Activated CD8-positive, alpha-beta memory T cell treated with anti-CD3 and anti-CD28 coated beads, Interleukin-2, amount 10 ng/mL, durations not matched to agents 7 days and 5 days (primary cell): ENCODE measurements at regions not wholly inside any gene's neighbourhood (a gene's known extent, or its start where the extent isn't known, plus 50 kb on each side); places are given as distances from the start of the nearest gene placed in this dataset.
"Not testable (repeated sequence)": the region's sequence is repeated elsewhere in the genome, so short reads cannot be mapped to it uniquely, and the experiment has no call there.

Experiments used
- ATAC-seq: fragments of 150-1000 bp; cut with Tn5 transposase; one replicate; pipeline ENCODE4 v1.10.0; 2021; ENCODE audit warnings: moderate library complexity
- CTCF ChIA-PET: fragments of 350-600 bp; sonication (Branson Sonifier 250); formaldehyde crosslinking; loops from one replicate; lab custom pipeline; 2021; ENCODE audit warnings: antibody characterized with exemption; lab: Charles Lee
- DNase-seq: peaks from one replicate; pipeline ENCODE4 v3.0.0-alpha.2; 2020
- H3K27ac Mint-ChIP-seq: one replicate; pipeline ENCODE4 v1.8.0; 2021; ENCODE audit warnings: mild to moderate bottlenecking, mixed read lengths
- H3K27me3 Mint-ChIP-seq: one replicate; pipeline ENCODE4 v1.8.0; 2021; ENCODE audit warnings: mixed read lengths
- H3K36me3 Mint-ChIP-seq: one replicate; pipeline ENCODE4 v1.8.0; 2021; ENCODE audit warnings: mild to moderate bottlenecking, mixed read lengths
- H3K4me1 Mint-ChIP-seq: one replicate; pipeline ENCODE4 v1.8.0; 2021; ENCODE audit warnings: mixed read lengths
- H3K4me3 Mint-ChIP-seq: one replicate; pipeline ENCODE4 v1.8.0; 2021; ENCODE audit warnings: mild to moderate bottlenecking, moderate library complexity, mixed read lengths
- H3K9me3 Mint-ChIP-seq: one replicate; pipeline ENCODE4 v1.8.0; 2022; ENCODE audit warnings: low read depth, mixed read lengths

DNA sequence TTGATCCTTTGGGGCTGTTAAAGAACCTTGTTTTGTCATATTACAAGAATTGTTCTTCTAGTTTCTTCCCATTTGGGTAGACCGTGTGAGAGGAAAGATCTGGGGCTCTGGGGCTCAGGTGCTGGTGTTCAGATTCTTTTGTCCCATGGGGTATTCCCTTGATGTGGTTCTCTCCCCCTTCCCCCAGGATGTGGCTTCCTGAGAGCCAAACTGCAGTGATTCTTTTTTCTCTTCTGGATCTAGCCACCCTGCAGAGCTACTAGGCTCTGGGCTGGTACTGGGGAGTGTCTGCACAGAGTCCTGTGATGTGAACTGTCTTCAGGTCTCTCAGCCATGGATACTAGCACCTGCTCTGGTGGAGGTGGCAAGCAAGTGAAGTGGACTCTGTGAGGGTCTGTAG lies 480.5 kb upstream of the MAN1A1 start:
- CTCF ChIA-PET, result no interaction called here

DNA sequence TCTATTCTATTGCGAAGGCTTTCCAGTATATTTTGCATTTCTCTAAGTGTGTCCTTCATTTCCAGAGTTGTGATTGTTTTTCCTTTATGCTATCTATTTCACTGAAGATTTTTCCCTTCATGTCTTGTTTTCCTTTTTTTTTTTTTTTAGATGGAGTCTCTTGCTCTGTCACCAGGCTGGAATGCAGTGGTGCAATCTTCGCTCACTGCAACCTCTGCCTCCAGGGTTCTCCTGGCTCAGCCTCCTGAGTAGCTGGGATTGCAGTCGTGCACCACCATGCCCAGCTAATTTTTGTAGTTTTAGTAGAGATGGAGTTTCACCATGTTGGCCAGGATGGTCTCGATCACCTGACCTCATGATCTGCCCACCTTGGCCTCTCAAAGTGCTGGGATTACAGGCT lies 479.9 kb upstream of the MAN1A1 start:
- H3K9me3 Mint-ChIP-seq, H3K36me3 Mint-ChIP-seq, H3K27me3 Mint-ChIP-seq, H3K4me3 Mint-ChIP-seq, DNase-seq, CTCF ChIA-PET, H3K27ac Mint-ChIP-seq, H3K4me1 Mint-ChIP-seq, ATAC-seq: not testable (repeated sequence)

More for the DNA sequence above, 480.5 kb upstream of the MAN1A1 start:
- ATAC-seq (no peak), DNase-seq (no peak)
- H3K4me1 Mint-ChIP-seq, result no peaks in the 10 kb centered on the region
- no peak overlapping the region for H3K4me3 Mint-ChIP-seq
- no peak overlapping the region for H3K27ac Mint-ChIP-seq
- H3K36me3 Mint-ChIP-seq, result no peaks in the 10 kb centered on the region
- H3K9me3 Mint-ChIP-seq, result no peaks in the 10 kb centered on the region
- H3K27me3 Mint-ChIP-seq, result peaks cover 5% of the 10 kb centered on the region

DNA sequence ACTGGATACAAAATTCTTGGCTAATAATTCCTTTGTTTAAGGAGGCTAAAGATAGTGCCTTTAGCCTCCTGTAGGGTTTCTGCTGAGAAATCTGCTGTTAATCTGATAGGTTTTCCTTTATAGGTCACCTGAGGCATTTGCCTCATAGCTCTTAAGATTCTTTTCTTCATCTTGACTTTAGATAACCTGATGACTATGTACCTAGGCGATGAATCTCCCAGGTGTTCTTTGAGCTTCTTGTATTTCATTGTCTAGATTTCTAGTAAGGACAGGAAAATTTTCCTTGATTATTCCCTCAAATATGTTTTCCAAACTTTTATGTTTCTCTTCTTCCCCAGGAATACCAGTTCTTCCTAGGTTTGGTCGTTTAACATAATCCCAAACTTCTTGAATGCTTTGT lies 479.4 kb upstream of the MAN1A1 start:
- no peaks in the 10 kb centered on the region for H3K9me3 Mint-ChIP-seq
- no peaks in the 10 kb centered on the region for H3K36me3 Mint-ChIP-seq
- H3K4me3 Mint-ChIP-seq, result no peak overlapping the region
- no peak for DNase-seq
- no peak for ATAC-seq
- no peak overlapping the region for H3K27ac Mint-ChIP-seq
- no peaks in the 10 kb centered on the region for H3K4me1 Mint-ChIP-seq
- CTCF ChIA-PET, result no interaction called here
- peaks cover 8% of the 10 kb centered on the region for H3K27me3 Mint-ChIP-seq

DNA sequence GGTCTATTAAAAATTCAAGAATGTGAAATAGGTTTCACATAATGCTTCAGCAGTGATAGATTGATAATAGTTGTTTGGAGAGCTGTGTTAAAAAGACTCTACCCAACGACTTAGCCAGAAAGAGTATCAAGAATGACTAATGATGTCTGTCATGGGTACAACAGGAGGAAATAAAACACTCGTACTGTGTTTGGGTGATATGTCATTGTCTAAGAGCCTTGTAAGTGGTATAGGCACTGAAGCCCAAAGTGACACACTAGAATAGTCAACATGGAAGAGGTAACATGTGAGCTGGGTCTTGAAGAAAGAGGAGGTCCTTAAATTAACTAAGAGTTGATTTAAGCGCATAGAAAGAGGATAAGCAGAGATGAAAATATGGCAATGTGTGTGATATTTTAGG lies 471.8 kb upstream of the MAN1A1 start:
- Mint-ChIP-seq H3K36me3 (no peaks in the 10 kb centered on the region), H3K27me3 (peaks cover 5% of the 10 kb centered on the region), H3K4me1 (no peaks in the 10 kb centered on the region), H3K9me3 (no peaks in the 10 kb centered on the region), H3K4me3 (no peak overlapping the region), H3K27ac (no peak overlapping the region)
- DNase-seq (no peak), ATAC-seq (no peak)
- CTCF ChIA-PET, result no interaction called here

DNA sequence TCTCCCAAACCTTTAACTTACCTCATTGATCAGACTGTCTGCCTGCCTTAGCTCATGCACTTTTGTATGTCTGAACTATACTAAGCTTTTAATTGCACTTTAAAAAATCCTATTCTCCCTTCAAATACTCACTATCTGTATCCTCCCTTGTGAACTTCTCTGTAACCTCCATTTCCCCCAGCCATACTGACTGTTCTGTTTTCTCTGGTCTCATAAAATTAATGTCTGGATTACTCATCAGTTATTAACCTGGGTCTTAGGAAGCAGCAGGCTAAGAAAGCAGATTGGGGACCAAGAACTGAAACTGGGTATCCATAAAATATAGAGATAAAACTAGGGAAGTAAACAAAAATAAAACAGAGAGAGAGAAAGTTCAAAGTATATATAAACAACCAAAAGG lies 469.3 kb upstream of the MAN1A1 start:
- no peaks in the 10 kb centered on the region for H3K4me1 Mint-ChIP-seq
- no peaks in the 10 kb centered on the region for H3K27me3 Mint-ChIP-seq
- no peak overlapping the region for H3K4me3 Mint-ChIP-seq
- H3K9me3 Mint-ChIP-seq, result no peaks in the 10 kb centered on the region
- CTCF ChIA-PET, result interaction anchor here (1.2 kb wide), 1 partner anchor 19 kb away, joined by 3 read pairs; no protein-coding TSS in a partner anchor
- ATAC-seq, result no peak
- H3K27ac Mint-ChIP-seq, result no peak overlapping the region
- DNase-seq, result no peak
- H3K36me3 Mint-ChIP-seq, result no peaks in the 10 kb centered on the region

DNA sequence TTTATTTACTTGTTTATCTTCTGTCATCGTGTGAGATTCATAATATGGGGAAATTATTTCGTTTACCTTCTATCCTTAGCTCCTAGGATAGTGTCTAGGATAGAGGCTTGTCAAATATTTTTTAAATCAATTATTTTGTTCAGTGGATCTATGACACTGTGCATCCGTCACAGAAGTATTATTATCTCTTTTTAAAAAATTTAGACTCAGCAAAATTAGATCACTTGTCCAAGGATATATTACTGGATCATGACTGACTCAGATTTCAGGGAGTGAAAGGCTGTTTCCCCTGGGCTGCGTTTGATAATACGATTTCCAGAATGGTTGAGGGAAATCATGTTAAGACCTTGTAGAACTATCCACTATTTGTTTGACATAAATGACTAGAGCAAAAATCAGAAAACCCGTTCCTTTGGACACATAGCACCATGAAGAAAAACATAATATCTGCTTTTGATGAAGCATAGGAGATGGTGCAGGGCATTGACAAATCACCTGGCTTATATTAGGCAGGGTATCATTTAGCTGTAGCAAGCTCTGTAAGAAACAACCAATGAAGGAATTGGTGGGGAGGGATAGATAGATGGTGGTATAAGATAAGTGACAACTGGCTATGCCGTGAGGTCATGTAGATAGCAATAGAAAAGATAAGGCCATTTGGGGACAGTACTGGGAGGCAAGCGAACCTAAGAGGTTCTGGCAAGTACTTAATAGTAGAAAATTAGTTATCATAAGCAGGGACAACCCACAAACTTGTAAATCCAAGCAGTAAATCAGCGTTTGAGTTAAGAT lies 465.2 kb upstream of the MAN1A1 start:
- Mint-ChIP-seq H3K36me3 (no peaks in the 10 kb centered on the region), H3K9me3 (no peaks in the 10 kb centered on the region), H3K27ac (no peak overlapping the region), H3K27me3 (no peaks in the 10 kb centered on the region), H3K4me3 (no peak overlapping the region), H3K4me1 (no peaks in the 10 kb centered on the region)
- CTCF ChIA-PET, result no interaction called here
- no peak for ATAC-seq
- DNase-seq, result no peak

DNA sequence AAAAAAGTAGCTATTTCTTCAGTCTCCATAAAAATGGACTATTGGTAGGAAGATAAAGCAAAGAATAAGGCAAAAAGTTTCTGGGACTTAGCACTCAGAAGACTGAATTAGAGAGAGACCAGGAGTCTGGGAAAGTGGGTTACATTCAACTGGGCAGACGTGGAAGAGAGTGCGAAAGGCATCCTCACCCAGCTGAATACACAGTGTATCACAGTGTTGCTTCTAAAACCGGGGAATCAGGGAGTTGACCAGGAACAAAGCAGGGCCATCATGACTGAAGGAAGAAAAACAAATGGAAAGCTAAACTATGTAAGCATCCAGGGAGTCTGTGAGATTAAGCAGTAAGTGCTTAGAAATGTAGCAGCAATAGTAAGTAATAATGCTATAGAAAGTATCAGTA lies 452.9 kb upstream of the MAN1A1 start:
- no peak for ATAC-seq
- CTCF ChIA-PET, result no interaction called here
- H3K9me3 Mint-ChIP-seq, result no peaks in the 10 kb centered on the region
- peaks cover 4% of the 10 kb centered on the region for H3K27me3 Mint-ChIP-seq
- no peaks in the 10 kb centered on the region for H3K4me1 Mint-ChIP-seq
- H3K27ac Mint-ChIP-seq, result no peak overlapping the region
- DNase-seq, result no peak
- H3K4me3 Mint-ChIP-seq, result no peak overlapping the region
- no peaks in the 10 kb centered on the region for H3K36me3 Mint-ChIP-seq

DNA sequence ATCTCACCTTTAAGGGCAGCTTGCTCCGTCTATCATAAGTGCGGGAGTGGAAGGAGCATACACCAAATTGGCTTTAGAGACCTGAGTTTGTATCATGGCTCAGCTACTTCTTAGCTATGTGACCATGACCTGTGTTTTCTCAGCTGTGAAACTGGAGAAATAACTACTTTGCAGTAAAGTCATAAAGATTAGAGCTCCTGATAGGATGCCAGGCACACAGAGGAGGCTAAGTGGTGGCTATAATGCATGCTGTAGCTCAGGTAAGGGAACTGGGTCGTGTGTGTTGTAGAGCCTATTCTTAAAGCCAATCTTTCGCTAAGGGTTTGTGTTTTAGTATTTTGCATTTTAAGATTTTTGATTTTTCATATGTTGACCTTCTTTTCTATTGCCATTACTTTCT lies 451.5 kb upstream of the MAN1A1 start:
- H3K9me3 Mint-ChIP-seq, result no peaks in the 10 kb centered on the region

DNA sequence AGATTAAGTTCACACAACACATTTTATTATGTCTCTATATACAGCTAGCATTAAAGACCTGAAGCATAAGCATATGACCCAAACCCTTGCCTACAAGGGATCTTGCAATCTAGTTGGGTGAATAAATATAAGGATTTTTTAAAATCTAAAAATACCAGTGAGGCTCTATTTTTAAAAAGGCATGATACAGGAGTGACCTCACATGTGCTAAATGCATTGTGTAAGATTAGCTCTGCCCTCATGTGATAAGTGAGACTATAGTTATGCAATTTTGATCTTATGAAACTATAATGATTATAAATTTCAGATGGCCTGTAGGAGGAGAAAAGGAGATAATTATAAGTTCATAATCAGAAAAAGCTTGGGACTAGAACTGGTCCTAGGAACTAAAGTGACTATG lies 451.0 kb upstream of the MAN1A1 start:
- H3K4me1 Mint-ChIP-seq, result no peaks in the 10 kb centered on the region
- no peaks in the 10 kb centered on the region for H3K27me3 Mint-ChIP-seq
- no peak overlapping the region for H3K4me3 Mint-ChIP-seq
- DNase-seq (no peak), ATAC-seq (no peak)
- CTCF ChIA-PET, result no interaction called here
- H3K36me3 Mint-ChIP-seq, result no peaks in the 10 kb centered on the region
- H3K27ac Mint-ChIP-seq, result no peak overlapping the region
- no peaks in the 10 kb centered on the region for H3K9me3 Mint-ChIP-seq

More for the DNA sequence above, 451.5 kb upstream of the MAN1A1 start:
- Mint-ChIP-seq H3K4me1 (no peaks in the 10 kb centered on the region), H3K27ac (no peak overlapping the region), H3K27me3 (no peaks in the 10 kb centered on the region), H3K4me3 (no peak overlapping the region), H3K36me3 (no peaks in the 10 kb centered on the region)
- CTCF ChIA-PET, result no interaction called here
- no peak for DNase-seq
- ATAC-seq, result no peak

DNA sequence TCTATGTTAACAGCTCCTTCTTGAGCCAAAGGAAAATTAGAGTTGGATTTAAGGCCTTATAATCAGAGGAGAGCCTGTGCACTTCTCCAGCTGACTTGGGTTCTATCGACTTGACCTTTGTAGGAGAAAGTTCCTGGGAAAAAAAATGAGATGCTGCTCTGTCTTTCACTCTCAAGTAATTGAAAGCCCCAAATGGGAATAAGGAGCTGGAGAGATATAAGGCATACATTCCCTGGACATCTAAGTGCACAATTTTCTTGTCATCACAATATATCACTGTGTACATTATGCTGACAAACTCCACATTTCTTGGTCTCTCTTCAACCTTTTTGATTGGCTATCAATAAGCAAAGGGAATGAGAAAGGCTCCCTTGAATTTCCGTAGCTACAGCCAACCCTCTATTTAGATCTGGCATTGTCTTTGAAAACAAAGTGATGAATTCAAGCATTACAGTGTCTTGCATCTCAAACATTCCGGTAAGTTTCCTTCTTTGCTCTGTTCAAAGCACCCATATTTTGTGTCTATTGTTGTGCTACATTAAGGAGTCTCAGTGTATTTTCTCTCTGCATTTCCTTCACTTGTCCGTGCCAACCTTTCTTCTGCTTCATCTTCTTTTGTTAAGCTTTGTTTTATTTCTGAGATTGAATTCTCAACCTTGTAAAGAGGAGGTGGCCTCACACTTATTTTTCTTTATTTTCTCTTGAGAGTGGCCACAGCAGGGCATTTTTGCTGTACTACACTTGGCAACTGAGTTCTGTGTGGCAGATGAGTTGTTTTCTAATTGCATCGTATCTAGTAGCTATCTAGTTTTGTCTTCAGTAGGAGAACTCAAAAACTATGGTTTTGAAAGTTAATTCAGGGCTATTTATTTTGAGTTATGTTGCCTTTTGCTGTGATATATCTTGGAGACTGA lies 450.3 kb upstream of the MAN1A1 start:
- ATAC-seq, result no peak
- H3K4me1 Mint-ChIP-seq, result no peaks in the 10 kb centered on the region
- DNase-seq, result no peak
- no peaks in the 10 kb centered on the region for H3K9me3 Mint-ChIP-seq
- H3K27ac Mint-ChIP-seq, result no peak overlapping the region
- H3K4me3 Mint-ChIP-seq, result no peak overlapping the region
- H3K27me3 Mint-ChIP-seq, result no peaks in the 10 kb centered on the region
- CTCF ChIA-PET, result no interaction called here
- no peaks in the 10 kb centered on the region for H3K36me3 Mint-ChIP-seq

DNA sequence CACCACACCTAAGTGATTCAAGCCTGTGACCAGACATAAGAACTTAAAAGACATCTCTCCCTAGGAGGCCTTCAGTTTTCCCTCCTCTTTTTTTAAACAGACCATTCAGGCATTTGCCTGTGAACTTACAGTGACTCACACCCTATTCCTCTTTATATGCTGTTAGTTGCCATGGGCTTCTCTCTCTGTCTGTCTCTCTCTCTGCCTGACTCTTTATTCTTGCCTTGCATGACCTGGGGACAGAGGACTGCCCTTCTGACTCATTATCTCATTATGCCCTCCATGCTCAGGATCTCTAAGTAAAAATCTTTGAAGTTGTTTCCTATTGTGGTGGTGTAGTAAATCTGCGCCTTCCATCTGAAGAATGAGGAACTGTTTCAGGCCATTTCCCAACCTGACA lies 442.2 kb upstream of the MAN1A1 start:
- Mint-ChIP-seq H3K4me3 (no peak overlapping the region), H3K36me3 (no peaks in the 10 kb centered on the region), H3K27ac (no peak overlapping the region), H3K4me1 (no peaks in the 10 kb centered on the region), H3K27me3 (no peaks in the 10 kb centered on the region), H3K9me3 (no peaks in the 10 kb centered on the region)
- ATAC-seq (no peak), DNase-seq (no peak)
- CTCF ChIA-PET, result no interaction called here

DNA sequence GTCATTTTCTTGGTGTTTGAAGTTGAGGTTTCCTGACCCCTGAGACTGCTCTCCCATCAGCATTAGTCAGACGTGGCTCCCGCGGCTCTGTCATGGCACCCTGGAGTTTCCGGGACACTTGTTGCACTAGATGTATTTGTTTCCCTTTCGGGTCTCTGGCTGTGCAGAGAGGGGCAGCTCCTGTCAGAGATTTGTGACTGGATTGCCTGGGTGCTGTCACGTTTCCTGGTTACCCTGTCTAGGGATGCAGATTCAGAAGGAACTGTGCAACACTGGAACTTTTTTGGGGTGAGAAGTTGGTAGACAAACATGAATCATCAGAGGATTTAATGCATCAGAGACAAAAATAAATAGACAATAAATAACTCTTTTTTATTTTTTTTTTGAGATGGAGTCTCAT lies 431.8 kb upstream of the MAN1A1 start:
- no peak overlapping the region for H3K27ac Mint-ChIP-seq
- ATAC-seq (no peak), DNase-seq (no peak)
- H3K27me3 Mint-ChIP-seq, result peaks cover 5% of the 10 kb centered on the region
- H3K36me3 Mint-ChIP-seq, result no peaks in the 10 kb centered on the region
- no peak overlapping the region for H3K4me3 Mint-ChIP-seq
- CTCF ChIA-PET, result no interaction called here
- no peaks in the 10 kb centered on the region for H3K4me1 Mint-ChIP-seq
- no peaks in the 10 kb centered on the region for H3K9me3 Mint-ChIP-seq

DNA sequence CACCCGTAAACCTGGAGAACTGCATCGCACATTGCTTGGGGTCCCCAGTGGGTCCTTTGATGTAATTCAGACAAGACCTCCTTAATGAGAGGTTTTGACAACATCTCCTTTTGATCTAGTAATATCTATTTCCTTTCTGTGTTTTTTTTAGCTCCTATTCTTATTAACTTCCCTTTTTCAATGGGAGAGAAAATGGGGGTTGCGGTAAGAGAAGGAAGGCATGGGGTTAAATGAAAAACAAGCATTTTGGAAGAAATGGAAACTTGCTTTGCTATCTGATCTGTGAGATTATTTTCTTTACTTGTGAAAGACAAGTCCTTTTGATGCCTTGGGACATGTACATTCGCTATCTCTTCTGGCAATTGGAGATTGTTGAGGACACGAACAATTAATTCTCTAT lies 418.6 kb upstream of the MAN1A1 start:
- CTCF ChIA-PET, result no interaction called here

More for the DNA sequence above, 418.6 kb upstream of the MAN1A1 start:
- no peak overlapping the region for H3K4me3 Mint-ChIP-seq
- no peaks in the 10 kb centered on the region for H3K9me3 Mint-ChIP-seq
- H3K27me3 Mint-ChIP-seq, result peaks cover 4% of the 10 kb centered on the region
- no peak for ATAC-seq
- DNase-seq, result no peak
- H3K4me1 Mint-ChIP-seq, result no peaks in the 10 kb centered on the region
- no peak overlapping the region for H3K27ac Mint-ChIP-seq
- no peaks in the 10 kb centered on the region for H3K36me3 Mint-ChIP-seq
